ENCODE measurements at regions not wholly inside any gene's neighbourhood (a gene's known extent, or its start where the extent isn't known, plus 50 kb on each side); places are given as distances from the start of the nearest gene placed in this dataset.

DNA sequence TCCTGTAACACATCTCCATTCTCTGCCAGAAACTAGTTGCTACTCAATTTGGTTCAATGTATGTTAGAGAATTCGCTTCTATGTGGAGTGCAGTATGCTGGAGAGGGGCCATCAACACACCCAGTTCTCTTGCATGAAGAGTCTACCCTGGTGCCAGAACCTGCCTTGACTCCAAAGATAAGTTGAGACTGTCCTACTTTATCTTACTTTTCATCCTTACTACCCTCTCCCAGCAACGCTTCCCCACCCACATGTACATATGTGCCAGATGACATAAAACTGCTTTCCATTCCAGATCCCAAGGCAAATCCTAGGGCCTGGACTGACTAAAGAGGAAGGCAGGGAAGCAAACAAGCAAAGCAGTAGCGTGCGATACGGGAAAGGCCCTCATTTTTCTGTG, 442.6 kb upstream of the THRB start:
- no peak for DNase-seq (ENCODE audit: low read depth)

DNA sequence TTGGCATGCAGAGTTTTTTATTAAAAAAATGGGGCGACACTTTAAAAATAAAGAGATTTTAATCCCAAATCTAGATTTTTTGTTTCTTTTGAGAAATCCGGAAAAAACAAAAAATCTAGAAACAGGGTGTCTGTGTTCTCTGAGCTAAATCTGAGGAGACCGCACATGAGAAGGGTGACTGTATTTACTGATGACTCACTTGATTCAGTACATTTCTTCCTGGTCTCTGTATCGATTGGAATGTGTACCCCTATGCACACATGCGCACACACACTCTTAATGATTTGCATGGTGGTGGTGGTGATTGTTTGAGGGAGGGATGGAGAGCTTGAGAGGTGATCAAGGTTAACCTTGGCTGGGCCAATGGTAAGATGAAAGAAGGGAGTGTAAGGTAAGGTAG, 443.1 kb upstream of the THRB start:
- DNase-seq (ENCODE audit: low read depth): no peak

DNA sequence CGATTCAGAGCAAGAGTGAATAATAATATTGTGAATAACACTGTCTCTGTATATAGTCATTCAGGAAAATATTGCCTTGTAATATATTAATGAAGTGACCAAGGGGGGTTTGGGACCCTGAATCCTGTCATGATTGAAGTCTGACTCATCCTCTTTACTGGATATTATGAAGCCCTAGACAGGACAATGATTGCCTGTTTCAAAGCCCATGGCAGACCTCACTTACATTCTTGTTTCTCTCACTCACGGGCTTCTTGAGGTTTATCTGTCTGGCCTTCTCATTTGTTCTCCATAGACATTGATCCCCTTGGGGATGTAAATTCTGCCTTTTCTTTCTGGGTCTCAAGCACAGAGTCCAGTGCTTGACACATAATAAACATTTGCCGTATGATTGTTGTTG, 449.3 kb upstream of the THRB start:
- no peak for DNase-seq (ENCODE audit: low read depth)

DNA sequence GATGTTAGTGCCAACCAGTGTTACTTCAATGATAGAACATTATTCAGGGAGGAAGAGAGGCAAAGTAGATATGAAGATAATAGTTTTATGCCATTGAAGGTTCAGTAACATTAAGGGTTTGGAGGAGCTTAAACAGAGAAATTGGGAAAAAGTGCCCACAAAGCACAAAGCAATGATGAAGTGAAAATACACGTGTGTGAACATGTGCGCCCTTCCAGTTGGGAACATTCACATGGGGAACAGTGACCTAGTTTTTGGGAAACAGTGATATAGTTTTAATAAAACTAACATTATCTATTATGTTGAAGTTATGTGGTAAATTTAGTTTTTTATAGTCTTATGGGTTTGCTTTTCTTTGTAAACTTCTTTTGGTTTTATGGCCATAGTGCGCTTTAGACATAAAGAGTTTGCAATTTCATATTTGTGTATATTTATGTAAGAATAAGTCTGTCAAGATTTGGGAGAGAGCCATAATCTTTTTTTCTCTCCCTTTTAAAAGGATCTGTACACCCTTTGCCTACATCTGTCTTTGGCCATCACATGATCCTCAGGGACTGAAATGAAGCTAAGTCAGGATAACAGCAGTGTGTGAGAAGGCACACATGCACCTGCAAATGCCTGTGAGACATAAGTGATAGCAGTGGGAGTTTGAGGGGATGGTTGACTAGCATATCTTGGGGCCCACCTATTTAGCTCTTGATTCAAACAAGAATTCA, 450.3 kb upstream of the THRB start:
- DNase-seq (ENCODE audit: low read depth): no peak

DNA sequence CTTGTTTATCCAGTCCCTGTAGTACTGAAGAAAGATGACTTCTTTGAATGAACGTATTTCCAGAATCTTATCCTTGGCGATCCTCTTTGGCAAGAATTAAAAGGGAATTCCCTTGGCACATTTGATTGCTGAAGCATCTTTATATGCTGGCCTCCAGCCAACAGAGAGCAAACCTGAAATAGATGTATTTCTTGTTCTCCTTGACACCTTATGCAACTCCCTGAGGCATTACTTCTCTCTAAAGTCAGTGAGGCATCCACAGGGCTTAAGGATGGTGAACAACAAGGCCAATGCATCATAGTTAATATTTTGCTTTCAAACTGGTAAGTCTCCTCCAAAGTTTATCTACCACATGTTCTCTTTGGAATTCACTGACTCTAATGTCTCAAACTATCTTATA, 450.9 kb upstream of the THRB start:
- no peak for DNase-seq (ENCODE audit: low read depth)

DNA sequence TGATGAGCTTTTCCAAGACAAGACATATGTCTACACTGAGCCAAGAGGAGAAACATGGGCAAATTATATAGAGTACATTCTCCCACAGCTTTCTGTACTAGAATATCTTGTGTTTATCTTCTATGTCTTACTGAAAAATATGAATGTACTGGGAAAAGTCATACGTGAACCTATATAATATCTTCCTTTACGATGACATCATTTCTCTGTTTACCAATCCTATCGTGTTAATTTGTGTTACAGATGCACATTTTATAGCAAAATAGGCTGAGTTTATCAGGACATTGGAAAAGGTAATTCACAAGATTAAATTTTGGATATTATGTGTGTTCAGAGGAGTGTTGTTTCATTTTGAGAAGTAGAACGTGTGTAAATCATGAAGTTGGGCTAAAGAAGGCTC, 452.5 kb upstream of the THRB start:
- no peak for DNase-seq (ENCODE audit: low read depth)

DNA sequence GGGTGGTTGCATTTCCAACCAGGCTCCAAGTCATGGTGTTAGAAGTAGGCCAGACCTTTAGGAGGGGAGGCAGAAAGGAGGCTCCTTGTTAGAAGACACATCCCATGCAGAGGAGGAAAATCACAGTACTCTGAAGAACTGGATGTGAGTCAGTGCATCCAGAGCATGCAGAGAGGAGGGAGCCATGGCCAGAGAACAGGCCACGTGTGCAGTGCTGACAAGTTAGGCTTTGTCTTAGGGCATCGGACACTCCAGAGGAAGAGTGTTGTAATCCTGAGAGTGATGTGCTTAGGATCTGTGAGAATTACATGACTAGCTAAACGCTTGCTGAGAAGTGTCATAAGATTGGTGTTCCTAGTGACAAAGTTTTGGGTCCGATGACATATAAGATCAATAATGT, 456.5 kb upstream of the THRB start:
- DNase-seq (ENCODE audit: low read depth): no peak

DNA sequence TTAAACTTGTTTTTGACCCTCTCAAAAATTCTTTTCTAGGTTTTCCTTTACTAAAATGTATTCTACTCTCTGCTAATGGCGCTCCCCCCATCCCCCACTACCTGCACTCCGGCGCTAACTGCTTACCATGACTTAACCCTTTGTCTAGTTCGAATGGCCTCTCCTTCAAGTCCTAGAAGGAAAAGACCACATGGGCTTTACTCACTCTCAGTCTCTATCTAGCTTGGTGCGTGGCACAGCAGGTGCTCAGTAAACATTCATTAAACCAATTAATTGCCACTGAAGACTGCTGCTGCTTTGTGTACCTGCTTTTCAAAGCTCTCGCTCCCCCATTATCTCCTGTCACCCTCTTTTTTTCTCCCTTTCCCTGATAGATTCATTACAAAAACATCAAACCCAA, 457.7 kb upstream of the THRB start:
- DNase-seq (ENCODE audit: low read depth): no peak

DNA sequence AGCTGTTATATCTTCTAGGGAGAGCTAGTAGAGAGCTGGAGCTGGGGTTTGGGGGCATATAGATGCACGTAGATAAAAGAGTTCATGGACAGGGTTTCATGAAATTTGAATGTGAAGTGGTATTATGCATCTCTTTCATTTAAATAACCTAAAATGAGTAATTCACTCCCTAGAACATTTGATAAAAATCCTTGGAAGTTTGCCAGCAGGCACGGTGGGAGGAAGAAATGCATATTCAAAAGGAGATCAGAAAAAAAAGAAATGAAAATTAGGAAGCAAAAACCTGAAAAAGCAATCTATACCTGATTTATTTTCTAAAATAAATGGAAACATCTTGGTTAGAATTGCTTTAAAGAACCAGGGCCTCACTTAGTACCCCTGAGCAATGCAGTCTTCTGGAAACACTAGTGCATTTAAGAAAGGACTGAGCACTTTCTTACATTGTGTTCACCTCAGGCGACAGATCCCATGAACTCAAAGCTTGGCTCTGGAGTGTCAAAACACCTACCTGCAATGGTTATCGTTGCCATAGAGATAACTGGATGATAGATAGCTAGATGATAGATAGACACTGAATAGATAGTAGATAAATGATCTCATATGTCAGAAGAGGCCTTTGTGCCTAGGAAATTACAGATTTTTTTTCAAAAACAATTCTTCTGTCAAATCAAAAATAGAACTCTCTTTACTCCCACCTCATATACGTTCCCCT, 458.6 kb upstream of the THRB start:
- DNase-seq (ENCODE audit: low read depth): no peak

DNA sequence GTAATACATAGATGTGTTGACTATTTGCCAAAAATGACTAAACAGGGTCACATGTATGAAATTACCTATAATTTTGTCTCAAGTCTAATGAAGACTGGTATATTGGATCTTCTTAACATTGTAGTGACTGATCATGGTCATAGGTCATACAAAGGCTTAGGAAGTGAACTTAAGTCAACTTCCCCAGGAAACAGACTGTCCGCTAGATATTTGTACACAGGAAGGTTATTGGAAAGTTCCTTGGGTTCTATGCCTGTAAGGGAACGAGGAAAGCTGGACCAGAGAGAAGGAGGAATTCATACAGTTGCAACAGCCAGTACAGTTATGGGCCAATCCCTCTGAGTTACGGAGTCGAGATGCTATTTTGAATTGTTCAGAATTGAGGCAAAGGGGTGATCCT, 462.0 kb upstream of the THRB start:
- DNase-seq (ENCODE audit: low read depth): no peak

DNA sequence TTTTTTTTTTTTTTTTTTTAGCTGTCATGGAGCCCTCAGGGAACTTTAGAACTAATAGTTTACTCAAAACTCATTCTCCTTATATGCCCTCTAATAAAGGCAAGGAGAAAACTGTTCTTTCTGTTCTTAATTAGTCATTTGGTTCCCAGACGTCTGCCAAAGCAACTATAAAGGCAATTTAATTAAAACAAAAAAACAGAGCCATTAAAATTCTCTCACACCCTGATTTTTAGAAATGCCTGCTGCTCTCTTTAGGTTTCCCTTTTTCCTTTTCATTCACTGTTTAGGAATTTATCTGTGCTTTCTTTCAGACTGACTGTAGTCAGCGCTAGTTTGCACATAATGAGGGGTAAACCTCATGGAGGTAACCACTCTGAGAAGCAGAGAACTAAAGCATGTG, 463.6 kb upstream of the THRB start:
- DNase-seq (ENCODE audit: low read depth): no peak

DNA sequence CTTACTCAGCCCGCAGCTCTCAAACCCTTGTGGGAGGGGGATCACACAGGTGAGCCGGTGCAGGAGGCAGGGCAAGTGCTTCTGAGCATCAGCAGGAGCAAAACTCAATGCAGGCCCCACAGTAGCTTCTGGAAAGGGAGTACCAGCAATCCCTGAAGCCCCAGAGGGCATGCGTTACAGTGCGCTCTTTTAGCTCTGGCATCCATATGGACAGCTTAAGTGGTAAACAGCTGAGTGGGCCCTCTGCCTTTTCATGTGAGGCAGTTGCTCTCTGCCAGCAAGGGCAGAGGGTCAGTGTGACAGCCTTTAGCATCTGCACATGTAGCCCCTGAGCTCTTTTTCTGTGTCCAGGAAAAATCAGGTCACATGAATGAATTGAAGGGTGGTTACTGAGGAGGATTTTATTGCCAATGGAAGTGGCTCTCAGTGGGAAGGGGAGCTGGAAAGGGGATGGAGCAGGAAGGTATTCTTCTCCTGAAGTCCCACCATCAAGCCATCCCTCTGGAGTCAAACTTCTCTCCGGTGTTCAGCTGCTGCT, 464.3 kb upstream of the THRB start:
- no peak for DNase-seq (ENCODE audit: low read depth)

DNA sequence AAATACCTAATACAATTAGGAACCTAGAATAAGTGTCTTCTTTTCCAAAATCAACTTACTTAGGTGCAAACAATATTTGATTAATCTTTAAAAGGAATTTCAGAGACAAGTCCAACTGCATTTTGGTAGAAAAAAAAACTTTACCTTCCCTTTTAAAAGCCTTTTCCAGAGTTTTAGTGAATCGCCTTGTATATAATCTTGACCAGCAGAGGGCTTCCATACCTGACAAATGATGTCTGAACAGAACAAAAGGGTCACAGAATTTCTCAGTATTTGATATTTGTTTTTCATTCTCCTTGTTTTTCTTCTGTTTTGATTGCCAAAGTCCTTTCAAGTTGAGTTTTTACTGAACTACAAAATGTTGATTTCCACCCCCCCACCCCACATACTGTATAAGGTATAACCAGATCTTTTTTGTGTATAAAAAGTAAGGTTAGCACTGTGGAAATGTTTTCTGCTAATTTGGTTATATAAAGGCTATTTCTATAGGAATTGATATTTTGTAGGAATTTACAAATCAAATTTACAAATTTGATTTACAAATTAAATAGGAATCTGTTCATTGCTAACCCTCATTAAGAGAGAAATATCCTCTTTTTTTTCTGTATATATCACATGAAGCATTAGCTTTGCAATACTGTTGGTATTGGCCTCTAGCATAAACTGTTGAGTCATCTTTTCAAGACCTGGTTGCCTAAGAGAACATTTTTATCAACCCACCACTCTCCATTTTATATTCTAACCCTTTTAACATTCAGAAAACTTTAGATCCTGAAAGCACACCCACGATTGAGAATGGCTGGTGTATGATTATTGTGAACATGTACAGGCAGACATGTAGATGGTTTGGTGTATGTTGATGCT, 464.1 kb upstream of the RARB start:
- no peak for DNase-seq (ENCODE audit: low read depth)

DNA sequence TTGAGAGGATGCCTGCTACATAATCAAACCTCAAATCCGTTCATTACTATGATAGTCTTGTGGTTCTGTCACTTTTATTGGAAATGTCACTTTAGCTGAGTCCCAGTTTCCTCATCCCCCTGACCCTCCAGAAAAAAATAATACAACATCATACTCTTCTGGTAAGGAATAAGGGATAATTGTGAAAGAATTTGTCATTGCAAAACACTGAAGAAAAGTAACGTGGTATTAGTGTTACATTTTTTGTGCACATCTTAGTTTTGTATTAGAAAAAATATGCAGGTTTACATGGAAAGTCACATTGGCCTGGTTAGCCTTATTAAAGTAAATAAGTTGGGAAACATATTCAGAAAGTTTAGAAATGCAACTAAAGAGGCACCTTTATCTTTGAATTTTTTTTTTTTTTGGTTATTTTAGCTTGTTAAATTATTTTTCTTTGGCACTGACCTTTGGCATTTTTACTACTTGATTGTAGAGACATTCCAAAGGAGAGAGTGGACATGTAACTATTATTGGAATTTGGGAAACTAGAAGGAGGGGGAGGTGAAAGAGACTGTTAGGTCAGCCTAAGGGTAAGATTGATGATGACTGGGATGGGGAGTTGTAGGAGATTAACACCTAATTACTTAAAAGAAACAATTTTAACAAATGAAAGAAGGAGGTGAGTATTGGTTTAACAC, 462.2 kb upstream of the RARB start:
- DNase-seq (ENCODE audit: low read depth): no peak

DNA sequence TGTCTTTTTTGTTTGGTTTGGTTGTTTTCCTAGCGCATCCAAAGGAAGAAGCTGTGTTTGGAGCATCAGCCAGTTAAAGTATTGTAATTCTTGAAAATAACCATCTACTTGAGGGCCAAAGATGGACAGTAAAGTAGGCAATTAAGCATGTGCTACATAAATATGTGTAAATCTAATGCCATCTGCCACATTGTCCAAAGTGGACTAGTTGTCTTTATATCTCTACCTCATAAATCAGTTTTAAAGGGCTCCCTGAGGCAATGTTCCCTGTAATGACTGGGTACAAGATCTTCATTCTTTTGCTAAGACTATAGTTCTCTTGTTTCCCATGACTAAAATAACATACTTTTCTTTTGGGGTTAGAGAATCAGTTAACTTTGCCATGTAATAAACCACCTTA, 460.0 kb upstream of the RARB start:
- DNase-seq (ENCODE audit: low read depth): no peak

DNA sequence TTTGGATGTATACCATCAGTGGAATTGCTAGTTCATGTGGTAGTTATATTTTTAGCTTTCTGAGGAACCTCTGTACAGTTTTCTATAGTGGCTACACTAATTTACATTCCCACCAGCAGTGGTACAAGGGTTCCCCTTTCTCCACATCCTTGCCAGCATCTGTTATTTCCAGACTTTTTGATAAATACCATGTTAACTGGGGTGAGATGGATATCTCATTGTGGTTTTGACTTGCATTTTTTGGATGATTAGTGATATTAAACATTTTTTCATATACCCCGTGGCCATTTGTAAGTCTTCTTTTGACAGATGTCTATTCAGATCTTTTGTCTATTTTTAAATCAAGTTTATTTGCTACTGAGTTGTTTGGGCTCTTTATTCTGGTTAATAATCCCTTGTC, 455.6 kb upstream of the RARB start:
- no peak for DNase-seq (ENCODE audit: low read depth)

DNA sequence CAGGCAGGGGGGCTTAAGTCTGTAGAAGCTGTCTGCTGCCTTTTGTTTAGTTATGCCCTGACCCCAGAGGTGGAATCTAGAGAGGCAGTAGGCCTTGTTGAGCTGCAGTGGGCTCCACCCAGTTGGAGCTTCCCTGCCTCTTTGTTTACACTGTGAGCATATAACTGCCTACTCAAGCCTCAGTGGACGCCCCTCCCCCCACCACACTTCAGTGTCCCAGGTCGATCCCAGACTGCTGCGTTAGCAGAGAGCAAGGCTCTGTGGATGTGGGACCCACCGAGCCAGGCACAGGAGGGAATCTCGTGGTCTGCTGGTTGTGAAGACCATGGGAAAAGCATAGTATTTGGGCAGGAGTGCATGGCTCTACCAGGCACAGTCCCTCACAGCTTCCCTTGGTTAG, 446.8 kb upstream of the RARB start:
- no peak for DNase-seq (ENCODE audit: low read depth)

DNA sequence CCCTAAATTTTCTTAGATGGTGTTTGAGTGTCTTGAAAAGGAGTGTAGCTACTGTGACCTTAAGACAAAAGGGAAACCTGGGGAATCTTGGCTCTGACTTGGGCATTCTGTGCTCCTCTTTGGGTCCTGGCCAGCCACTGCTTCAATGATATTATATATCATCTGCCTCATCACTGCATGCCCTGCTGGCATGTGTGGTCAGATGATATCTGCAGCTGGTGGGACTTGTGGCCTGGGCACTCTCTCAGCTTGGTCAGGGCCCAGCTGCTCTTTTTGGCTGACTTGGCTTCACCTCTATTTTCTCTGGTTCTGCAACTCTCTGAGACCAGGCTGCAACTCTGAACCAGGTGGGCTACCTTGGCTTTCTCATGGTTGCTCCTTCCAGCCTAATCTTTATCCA, 446.1 kb upstream of the RARB start:
- DNase-seq (ENCODE audit: low read depth): no peak

DNA sequence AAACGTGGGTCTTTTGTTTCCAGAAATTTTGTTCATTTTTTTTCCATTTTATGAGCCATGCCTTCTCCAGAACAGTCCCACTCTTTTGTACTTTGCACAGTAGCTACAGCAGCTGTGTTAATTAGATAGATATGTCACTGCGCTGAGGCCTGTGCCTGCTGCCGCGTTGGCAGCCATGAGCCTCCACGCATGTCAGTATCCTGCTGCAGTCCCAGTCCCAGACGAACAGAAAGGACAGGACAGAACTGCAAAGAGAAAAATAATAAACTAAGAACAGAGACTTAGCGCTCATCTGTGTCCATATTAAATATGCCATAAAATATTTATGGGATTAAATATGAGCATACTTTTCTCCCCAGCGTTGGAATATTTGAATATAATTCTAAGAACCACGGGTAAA, 442.4 kb upstream of the RARB start:
- no peak for DNase-seq (ENCODE audit: low read depth)

DNA sequence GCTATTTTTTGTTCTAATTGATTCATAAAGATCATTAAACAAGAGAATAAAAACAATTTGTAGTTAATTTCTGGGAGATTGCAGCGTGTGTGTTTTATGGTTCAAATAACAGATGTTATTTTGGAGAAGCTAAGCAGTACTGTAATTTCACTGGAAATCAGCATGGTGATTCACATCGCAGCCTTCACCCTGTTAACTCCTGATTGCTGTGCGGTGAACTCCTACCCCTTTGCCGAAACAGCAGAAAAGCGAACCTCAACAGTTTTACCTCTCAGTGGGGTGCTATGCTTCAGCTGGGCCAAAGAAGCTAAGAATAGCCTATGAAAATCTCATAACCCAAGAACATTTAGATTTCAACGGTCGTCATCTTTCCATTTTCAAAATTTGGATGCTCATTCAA, 441.5 kb upstream of the RARB start:
- DNase-seq (ENCODE audit: low read depth): no peak

DNA sequence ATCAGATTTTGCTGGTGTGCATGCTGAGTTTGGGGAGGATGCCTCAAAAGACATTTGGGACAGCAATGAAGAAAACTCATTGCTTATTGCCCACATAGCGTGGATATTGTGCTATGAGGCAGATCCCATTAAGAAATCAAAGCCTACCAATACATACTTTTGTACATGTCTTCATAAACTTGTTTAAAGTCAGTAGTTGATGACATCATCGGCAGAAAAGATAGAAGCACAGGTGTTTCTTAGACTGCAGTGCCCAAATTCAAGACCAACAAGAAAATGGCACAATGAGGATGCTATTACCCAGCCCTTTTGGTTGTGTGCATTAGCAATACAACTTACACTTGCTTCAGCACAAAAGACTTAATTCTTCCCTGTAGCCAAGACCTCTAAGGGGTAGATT, 428.7 kb upstream of the RARB start:
- no peak for DNase-seq (ENCODE audit: low read depth)

DNA sequence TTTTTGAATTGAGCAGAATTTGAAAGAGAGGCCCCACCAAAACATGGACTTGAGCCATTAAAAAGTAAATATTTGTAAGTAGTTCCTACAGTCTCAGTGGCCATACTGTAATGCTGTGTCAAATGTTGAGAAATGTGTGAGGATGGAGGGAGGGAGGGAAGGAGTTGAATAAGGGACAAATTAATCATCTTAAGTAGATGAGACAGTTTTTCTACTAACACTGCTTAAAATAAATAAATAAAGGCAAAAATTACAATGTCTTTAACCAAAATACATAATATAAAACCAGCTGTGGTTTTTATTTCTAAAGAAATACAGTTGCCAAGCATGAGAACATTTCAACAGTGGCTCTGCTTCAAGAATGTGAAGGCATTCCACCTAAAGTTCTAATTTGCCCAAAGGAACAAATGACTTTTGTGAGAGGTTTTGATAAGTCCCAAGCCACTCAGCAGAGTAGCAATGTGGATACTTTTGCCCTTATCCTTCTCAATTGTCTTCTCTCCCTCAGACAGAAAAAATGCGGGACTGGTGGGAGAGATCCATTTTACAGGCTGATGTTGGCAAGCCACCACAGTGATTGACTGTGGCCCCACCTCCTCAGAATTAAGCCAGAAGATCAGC, 427.0 kb upstream of the RARB start:
- DNase-seq (ENCODE audit: low read depth): no peak
